Dermis blood vessel endothelial cell (primary cell): ENCODE measurements at regions not wholly inside any gene's neighbourhood (a gene's known extent, or its start where the extent isn't known, plus 50 kb on each side); places are given as distances from the start of the nearest gene placed in this dataset.
"Not testable (repeated sequence)": the region's sequence is repeated elsewhere in the genome, so short reads cannot be mapped to it uniquely, and the experiment has no call there.

Source experiments
- DNase-seq: peaks from one replicate; pipeline ENCODE4 v3.0.0; 2010

DNA sequence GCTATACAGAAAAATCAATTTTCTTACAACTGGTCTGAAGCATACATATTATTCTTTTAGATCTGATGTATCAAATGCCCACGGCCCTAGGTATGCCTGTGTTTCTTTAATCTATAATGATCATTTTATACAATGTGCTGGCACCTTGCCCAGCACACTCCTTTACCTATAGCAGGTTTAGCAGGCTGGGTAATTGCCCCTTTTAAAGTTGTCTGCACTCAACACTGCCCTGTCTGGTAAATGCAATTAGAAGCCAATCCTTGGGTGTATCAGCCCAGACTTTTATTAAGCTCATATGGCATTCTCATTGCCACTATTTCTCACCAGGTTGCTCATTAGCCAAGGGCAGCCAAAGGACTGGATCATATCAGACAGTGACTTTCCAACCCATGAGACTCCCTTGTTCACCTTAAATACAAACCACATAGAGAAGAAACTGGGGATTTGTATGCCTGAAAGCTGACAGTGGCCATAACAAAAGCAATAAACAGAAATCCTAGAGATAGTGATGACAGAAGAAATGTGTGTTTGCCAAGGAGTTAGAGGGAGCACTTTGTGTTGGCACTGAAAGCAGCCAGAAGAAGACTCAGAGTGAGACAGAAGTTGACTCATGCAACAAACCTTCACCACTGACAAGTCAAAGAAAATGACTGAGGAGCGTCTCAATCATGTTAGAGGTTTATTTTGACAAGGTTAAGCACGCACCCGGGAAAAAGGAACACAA lies 334.2 kb downstream of the SPATA31A7 start:
- not testable (repeated sequence) for DNase-seq

DNA sequence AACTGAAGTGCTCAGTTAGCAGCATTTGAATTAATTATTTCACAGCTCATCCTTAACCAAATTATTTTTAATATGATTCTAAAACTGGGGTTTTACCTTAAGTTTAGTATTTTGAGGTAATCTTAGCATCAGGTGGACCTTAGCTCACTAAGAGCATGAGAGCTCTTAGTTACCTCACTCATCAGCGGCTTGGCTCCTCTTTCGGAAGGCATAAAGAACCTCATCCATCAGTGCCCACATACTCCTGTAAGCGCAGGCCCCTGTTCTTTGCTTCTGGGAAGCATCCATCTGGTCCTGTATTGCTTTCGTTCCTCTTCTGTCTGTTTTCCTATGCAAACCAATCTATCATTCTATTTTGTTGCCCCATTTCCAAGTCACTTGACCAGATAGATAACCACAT lies 335.8 kb downstream of the SPATA31A7 start:
- DNase-seq = not testable (repeated sequence)

DNA sequence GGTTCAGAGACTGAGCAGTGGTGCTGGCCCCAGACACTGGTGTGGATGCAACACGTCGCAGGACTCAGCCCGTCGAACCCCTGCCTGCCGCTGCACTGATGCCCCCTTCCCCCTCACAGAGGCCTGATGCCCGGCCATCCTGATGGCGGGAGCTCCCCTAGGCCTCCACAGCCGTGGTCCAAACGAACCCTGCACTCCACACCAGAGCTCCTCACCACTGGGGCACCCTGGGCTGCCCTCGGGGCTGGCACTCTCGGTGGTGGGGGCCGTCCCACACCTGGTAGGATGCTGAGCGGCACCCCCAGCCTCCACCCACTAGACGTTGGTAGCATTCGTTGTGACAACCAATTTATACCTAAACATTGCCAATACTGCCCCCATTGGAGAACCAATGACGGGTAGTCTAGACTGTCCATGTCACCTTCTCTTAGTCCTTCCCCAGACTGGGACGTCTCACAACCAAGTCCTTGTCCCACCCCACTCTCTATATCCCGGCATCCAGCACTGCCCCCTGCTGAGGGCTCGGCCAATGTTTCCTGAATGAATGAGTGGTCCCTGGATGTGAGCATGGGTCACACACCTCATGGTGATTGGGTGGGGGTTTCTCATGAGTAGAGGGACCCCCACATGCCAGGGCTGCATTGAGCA lies 360.4 kb downstream of the SPATA31A7 start:
- DNase-seq = peak; percentile 1

DNA sequence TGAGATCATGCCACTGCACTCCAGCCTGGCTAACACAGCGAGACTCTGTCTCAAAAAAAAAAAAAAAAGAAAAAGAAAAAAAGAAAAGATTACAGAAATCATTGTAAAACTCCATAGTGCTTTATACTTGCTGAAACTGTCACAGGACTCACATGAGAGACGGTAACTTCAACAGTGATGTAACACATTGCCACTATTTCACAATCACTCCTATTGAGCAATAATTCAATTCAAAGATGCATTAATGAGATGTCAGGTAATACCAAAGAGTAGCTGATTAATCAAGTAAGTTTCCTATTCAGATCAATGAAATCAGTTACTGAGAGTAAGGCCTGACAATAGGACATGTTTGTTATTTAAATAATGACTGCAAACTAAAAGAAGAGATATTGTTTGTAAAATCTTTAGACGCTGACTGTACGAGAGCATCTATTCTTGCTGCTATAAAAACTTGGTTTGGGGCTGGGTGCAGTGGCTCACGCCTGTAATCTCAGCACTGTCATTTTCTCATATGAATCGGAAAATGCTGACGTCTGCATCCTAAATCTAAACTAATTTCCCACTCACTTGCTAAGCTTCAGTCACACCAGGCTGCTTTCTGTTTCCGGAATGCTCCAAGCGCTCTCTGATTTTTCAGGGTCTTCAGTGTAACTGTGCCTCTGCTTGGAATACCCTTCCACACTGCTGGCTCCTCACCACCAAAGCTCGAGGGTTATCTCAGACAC lies 381.7 kb downstream of the SPATA31A7 start:
- DNase-seq = not testable (repeated sequence)

DNA sequence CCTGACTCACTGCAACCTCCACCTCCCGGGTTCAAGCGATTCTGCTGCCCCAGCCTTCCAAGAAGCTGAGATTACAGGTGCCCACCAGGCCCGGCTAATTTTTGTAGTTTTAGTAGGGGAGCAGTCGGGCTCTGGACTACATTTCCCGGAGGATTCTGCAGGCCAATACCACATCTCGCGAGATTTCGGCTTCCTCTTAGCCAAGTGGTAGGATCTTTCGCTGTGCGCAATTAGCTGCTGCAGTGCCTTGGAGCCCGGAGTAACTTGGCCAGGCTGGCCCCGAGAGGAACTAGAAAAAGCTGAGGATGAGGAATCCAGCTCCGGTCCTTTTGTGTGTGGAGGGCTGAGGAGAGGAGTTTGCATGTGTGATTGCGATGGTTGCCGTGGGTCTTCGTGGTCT lies 382.5 kb downstream of the SPATA31A7 start:
- not testable (repeated sequence) for DNase-seq

DNA sequence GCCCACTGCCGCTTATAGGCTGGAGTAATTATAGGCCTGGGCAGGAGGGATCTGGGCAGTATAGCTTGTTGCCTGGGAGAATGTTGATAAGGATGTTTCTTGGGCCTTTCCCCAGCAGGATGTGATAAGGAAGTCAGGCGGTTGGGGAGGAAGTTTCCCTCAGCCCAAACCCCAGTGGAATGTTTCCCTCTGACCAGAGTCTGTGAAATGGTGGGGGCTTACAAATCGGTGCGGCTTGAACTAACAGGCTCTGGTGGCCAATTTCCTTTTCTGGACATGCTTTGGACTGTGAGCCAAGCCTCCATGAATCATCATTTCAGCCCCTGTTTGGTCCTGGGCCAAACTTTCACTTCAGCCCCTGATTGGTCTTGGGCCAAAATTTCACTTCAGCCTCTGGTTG lies 383.6 kb downstream of the SPATA31A7 start:
- not testable (repeated sequence) for DNase-seq
